ENCODE measurements at regions not wholly inside any gene's neighbourhood (a gene's known extent, or its start where the extent isn't known, plus 50 kb on each side); places are given as distances from the start of the nearest gene placed in this dataset.

DNA sequence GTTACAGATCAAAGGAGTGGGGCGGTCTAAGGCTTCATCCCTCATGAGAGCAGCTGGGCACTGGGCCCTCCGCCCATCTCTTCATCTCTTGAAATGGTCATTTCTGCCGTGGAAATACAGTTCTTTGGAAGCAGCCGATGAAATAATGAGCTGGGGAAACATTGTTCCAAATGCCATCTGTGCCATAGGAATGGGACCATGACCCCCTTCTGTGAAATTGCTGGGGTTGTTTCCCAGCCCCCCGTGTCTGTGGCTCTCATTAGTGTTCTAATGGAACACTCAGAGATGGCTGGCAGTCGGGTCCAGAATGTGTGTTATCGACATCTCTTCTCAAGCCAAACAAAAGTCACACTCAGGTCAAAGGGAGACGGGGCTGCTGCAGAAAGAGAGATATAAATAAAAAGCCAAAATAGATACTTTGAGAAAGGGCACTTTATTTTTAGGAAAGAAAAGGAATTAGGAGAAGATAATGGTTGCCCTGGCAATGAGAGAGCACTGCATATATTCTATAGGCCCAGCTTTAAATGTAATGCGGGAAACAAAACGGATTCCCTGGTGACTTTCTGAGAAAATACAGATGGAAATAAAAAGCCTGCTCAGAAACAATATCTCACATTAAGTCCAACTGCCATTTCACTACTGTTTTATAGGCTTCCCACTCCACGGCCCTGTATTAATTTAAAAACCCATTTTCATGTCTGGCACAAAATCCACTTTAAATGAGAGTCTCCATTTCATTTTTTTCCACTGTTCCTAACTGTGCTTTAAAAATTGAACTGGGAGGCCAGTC is 107.1 kb downstream of the TTC8 start:
- no peak overlapping the region for H3K4ac ChIP-seq (ENCODE audit: low read depth, low read length)
- no peak overlapping the region for H3K27ac Mint-ChIP-seq
- H2AK5ac ChIP-seq (ENCODE audit: insufficient read length, low read length) = no peak overlapping the region
- no peaks in the 10 kb centered on the region for H3K4me1 ChIP-seq (ENCODE audit: insufficient read depth, low read length)
- H3K4me2 ChIP-seq (ENCODE audit: insufficient read depth, insufficient read length, low read length) = no peak overlapping the region
- no peaks in the 10 kb centered on the region for H3K9me3 ChIP-seq (ENCODE audit: control insufficient read depth, low read depth, low read length)
- H3K23ac ChIP-seq (ENCODE audit: insufficient read length, low read depth, low read length) = no peak overlapping the region
- WGBS (ENCODE audit: extremely low coverage, insufficient read length, low lambda C conversion rate) = no CpG with 5 or more reads among the region's 11 CpGs
- no peaks in the 10 kb centered on the region for H3K23me2 ChIP-seq (ENCODE audit: insufficient read length, low read depth, low read length, poor library complexity, severe bottlenecking)
- H3K79me1 ChIP-seq (ENCODE audit: insufficient read depth, low read depth, low read length, poor library complexity, severe bottlenecking) = no peaks in the 10 kb centered on the region
- no peaks in the 10 kb centered on the region for H3K27me3 ChIP-seq (ENCODE audit: insufficient read depth, low read length)
- H2AFZ ChIP-seq (ENCODE audit: low read length) = no peak overlapping the region
- H3K9me3 Mint-ChIP-seq = peaks cover 4 to 6% of the 10 kb centered on the region in 2 experiments; a peak in 2 of 5 replicates
- no peak overlapping the region for H3K27ac ChIP-seq (ENCODE audit: insufficient read length, low read depth, low read length)
- no peak overlapping the region for H3K56ac ChIP-seq (ENCODE audit: insufficient read length, low read depth, low read length)
- no peak overlapping the region for H2BK5ac ChIP-seq (ENCODE audit: insufficient read length, low read length)
- no peak overlapping the region for H3T11ph ChIP-seq (ENCODE audit: low read length)
- H4K20me1 ChIP-seq (ENCODE audit: control insufficient read depth, insufficient read depth, insufficient read length) = no peaks in the 10 kb centered on the region
- no peak overlapping the region for H4K91ac ChIP-seq (ENCODE audit: insufficient read length, low read depth, low read length)
- H3K9ac ChIP-seq (ENCODE audit: extremely low read depth, insufficient read length, low read length) = no peak overlapping the region
- no peaks in the 10 kb centered on the region for H3K4me1 Mint-ChIP-seq
- H2BK15ac ChIP-seq (ENCODE audit: low read depth, low read length) = no peak overlapping the region
- no peak overlapping the region for H2BK20ac ChIP-seq (ENCODE audit: low read depth, low read length, poor library complexity, severe bottlenecking)
- H3K14ac ChIP-seq (ENCODE audit: insufficient read depth, low read length) = no peak overlapping the region
- no peak overlapping the region for H4K5ac ChIP-seq (ENCODE audit: insufficient read length, low read depth, low read length)
- H3K79me2 ChIP-seq (ENCODE audit: insufficient read depth, low read length) = no peaks in the 10 kb centered on the region
- H3K4me3 Mint-ChIP-seq = no peak overlapping the region
- no peak overlapping the region for H3K18ac ChIP-seq (ENCODE audit: insufficient read length, low read depth, low read length)
- H4K8ac ChIP-seq (replicated peaks; ENCODE audit: insufficient read length, low read depth, low read length) = no peak overlapping the region
- no peak overlapping the region for H2BK120ac ChIP-seq (ENCODE audit: low read depth, low read length, poor library complexity, severe bottlenecking)
- H3K27me3 Mint-ChIP-seq (ENCODE audit: low read depth) = peaks cover 21% of the 10 kb centered on the region
- no peak for DNase-seq
- H2BK12ac ChIP-seq (ENCODE audit: insufficient read length, low read depth, low read length) = no peak overlapping the region
- H3K36me3 Mint-ChIP-seq (ENCODE audit: insufficient read depth in 1 of 3, low read depth in 3 of 3) = peaks cover 0 to 4% (median 0%) of the 10 kb centered on the region in 3 experiments; a peak in 1 of 7 replicates
- TF ChIP-seq, protein P1, sequence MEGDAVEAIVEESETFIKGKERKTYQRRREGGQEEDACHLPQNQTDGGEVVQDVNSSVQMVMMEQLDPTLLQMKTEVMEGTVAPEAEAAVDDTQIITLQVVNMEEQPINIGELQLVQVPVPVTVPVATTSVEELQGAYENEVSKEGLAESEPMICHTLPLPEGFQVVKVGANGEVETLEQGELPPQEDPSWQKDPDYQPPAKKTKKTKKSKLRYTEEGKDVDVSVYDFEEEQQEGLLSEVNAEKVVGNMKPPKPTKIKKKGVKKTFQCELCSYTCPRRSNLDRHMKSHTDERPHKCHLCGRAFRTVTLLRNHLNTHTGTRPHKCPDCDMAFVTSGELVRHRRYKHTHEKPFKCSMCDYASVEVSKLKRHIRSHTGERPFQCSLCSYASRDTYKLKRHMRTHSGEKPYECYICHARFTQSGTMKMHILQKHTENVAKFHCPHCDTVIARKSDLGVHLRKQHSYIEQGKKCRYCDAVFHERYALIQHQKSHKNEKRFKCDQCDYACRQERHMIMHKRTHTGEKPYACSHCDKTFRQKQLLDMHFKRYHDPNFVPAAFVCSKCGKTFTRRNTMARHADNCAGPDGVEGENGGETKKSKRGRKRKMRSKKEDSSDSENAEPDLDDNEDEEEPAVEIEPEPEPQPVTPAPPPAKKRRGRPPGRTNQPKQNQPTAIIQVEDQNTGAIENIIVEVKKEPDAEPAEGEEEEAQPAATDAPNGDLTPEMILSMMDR (conservative IDR thresholded peaks at IDR 0.05) = no peak
